ENCODE measurements at regions not wholly inside any gene's neighbourhood (a gene's known extent, or its start where the extent isn't known, plus 50 kb on each side); places are given as distances from the start of the nearest gene placed in this dataset.

DNA sequence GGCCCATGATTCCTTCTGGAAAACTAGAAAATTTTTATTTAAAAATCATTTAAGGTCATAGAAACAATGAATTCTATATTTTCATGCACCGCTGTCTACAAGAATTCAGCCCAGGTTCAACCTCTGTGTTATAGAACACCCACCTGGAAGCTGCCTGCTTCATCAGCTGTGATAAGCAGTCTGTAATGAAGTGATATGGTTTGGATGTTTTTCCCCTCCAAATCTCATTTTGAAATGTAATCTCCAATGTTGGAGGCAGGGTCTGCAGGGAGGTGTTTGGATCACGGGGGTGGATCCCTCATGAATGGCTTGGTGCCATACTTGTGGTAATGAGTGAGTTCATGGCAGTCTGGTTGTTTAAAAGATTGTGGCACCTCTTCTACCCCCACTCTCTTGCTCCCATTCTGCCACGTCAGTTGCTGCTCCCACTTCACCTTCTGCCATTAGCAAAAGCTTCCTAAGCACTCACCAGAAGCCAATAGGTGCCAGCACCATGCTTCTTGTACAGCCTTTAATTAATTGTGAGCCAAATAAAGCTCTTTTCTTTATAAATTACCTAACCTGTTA is 55.6 kb downstream of the MRPL32 start:
- no peak for DNase-seq

DNA sequence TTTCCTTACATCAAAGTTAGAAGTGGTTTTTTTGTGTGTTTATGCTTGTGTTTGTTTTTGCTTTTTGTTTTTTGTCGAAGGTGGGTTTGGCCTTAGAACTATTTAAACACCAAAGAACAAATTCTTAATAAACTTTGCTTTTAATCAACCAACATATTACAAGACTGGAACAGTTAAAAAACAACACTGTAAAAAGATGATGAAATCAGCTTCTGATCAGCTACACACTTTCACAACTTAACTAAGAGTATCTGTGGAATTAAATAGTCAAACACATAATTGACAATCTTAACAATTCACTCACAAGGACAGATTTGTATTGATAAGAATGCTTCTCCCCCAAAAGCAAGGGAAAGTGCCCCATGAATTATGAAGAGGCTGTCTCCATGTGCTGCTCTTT is 58.8 kb downstream of the MRPL32 start:
- no peak for DNase-seq

DNA sequence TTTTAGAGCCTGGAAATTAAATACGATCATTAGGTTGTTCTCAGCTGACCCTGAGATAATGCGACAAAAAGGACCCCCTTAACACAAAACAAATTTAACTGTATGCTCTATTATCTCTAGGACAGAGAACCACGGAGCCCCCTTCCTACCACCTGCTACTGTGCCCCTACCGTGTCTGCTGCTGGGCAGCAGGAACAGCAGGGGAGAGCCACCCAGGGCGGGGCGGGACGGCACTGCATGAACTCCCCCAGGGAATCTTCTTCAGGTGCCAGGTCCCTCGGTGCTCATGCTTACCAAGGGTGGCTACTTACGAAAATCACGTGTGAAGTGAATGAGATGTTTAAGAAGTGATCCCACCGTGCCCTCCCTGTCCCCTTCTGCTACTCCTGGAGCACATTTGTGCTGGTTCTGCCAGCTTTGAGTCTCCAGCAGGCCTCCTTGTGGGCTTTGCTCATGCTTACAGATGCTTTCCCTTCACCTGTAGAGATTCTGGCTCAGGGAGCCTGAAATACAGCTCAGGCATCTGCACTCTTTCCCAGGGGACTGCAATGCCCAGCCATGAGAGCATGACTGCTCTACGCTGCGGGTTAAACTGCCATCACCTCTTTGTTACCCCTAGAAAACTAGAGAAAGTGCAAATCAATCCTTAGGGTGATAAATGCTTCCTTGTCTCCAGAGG is 59.9 kb downstream of the MRPL32 start:
- DNase-seq = no peak

DNA sequence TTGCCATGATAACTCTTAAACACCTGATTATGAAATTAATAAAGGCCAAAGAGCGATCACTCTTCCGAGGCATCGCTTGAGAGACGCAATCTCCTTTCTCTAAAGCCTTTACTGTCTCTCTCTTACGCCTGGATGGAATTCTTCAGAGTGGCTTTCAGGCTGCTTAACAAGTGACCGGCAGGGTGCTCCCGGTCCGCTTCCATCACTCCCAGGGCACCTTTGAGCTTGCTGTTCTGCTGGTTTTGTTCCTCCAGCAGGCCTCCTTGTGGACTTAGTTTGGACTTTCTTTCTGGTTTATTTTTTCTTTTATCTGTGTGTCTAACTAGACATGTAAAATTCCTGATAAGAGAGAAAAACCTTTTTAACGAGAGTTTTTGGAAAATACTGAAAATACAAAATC is 60.9 kb downstream of the MRPL32 start:
- no peak for DNase-seq

DNA sequence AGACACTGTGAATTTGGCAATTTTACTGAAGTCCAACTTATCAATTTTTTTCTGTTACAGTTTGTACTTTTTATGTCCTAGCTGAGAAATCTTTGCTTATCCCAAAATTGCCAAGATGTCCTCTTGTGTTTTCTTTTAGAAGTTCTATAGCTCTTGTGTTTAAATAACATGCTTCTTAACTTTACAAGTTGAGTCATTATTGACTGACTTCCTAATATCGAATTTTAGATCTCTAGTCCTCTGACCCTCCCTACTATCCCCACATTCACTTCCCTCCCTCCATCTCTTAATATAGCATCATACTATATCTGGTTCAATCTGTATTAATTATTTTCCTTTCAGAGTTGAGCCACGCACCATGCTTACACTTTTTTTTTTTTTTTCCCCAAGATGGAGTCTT is 61.9 kb downstream of the MRPL32 start:
- DNase-seq = no peak

DNA sequence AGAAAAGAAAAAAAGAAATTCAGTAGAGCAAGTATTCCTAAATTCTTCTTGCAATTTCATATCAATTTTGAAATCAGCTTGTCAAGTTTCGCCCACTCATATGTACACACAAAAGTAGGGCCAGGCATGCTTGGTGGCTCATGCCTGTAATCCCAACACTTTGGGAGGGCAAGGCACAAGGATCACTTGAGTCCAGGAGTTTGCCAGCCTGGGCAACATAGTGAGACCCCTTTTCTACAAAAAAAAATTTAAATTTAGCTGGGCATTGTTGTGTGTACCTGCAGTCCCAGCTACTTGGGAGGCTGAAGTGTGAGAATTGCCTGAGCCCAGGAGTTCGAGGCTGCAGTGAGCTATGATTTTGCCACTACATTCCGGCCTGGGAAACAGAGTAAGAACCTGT is 65.4 kb downstream of the MRPL32 start:
- DNase-seq = no peak

DNA sequence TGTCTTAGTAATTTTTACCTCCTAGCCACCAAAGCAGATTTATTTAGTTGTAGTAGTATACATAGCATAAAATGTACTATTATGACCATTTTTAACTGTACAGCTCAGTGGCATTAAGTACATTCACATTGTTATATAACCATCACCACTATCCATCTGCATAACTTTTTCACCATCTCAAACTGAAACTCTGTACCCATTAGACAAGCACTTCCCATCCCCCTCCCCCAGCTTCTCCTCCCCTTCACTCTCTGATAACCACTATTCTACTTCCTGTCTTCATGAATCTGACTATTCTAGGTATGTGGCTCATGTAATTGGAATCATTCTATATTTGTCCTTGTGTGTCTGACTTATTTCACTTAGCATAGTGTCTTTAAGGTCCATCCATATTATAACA is 71.9 kb downstream of the MRPL32 start:
- peak; percentile 73 for DNase-seq

DNA sequence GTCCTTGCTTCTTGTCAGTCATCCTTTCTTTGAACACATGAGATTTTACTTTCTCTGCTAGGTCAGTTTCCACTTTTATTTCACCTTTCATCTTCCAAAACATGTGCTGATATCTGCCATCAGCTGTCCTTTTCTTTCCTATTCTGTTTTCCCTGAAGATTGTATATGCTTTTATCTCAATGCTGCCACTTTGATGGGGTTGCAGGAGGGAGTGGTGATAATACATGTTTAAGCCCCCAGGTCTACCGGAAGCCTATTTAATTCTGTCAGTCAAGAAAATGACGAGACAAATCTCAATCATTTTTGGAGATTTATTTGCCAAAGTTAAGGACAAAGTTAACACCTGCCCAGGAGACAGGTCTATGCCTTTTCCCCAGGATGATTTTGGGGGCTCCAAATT is 73.8 kb downstream of the MRPL32 start:
- no peak for DNase-seq

DNA sequence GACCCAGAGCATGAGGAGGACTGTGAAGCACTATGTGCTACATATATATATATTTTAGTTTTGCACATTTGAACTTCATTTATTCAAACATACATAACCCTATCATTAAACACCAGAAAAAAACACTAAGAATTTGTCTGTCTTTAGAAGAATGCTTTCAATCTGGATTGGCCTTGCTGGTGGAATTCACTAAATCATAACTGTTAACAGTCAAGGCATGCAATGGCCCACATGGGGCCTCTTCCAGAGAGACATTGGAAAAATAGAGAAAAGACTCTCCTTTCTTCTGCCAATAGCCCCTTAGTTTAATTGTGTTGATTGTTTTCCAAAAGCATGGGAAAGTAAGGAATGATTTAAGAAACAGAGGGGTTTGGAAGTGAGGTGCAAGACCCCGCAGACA is 77.9 kb downstream of the MRPL32 start:
- DNase-seq = no peak

DNA sequence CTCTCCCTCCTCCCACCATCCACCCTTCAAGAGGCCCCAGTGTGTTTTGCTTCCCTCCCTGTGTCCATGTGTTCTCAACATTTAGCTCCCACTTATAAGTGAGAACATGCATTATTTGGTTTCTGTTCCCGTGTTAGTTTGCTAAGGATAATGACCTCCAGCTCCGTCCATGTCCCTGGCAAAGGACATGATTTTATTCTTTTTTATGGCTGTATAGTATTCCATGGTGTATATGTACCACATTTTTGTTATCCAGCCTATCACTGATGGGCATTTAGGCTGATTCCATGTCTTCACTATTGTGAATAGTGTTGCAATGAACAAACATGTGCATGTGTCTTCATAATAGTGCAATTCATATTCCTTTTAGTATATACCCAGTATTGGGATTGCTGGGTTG is 79.7 kb downstream of the MRPL32 start:
- no peak for DNase-seq

DNA sequence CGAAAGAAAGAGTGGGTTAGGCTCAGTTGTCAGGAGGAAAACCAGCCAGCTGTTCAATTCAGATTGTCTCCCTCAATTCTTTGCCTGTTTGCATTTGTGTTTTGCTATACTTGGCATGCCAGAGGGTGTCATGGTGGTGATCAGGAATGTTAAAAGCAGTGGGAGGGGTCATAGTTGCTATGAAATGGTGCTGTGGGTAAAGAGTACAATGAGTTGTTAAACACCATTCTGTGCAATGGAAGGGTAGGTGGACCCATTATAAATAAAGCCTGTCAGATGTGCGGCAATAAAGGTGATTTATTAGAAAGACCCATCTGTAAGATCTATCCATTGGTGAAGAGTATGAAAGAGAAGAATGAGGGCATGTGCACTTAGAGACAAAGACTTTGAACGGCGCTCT is 82.2 kb downstream of the MRPL32 start:
- no peak for DNase-seq

DNA sequence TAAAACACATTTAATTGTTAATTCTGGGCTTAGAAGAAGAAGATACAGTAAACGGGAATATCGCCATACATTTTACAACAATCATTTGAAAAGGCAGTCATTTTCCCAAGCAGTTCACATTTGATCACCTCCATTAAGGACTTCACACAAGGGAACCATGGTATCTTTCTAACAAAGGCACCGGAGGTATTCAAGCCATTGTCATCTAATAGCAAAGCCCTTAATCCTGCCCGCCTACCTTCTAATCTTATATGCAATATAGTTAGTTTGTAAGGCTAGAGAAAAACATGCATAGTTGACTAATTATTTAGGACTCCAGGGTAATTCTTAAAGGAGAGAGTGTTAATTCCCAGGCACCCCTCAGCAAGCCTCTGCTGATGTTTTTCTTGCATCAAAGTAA is 83.1 kb downstream of the MRPL32 start:
- DNase-seq = no peak

DNA sequence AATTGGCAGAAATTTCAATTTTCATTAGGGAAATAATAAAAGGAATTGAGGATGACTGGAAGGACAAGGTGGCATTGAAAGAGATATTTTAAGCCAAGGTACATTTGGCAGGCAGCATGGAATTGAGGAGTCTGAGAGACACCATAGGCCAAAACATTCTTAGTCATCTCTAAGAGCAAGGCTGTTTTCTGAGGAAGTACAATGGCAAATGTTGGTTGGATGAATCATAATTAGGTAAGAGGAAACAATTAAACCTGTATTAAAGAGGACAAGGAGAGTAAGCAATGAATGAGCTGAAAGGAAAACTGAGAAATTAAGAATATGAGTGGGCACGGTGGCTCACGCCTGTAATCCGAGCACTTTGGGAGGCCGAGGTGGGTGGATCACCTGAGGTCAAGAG is 86.3 kb downstream of the MRPL32 start:
- no peak for DNase-seq

DNA sequence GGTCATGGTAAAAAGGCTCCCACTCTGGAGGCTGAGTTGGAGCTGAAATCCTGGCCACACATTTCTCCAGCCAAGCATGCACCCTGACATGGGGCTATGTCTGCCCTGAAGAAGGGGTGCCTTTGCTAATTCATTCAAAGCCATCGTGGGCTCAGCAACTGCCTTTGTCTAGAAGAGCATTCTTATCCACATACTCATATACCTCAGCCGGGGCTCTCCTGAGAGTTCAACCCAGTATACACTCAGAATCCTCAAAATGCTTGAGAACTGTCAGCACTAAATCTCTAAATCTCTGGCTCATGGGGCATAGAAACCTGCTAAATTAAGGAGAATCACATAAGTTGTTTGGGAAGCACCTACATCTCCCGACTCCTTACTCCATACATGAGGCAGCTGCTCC is 89.3 kb downstream of the MRPL32 start:
- DNase-seq = peak; percentile 34

DNA sequence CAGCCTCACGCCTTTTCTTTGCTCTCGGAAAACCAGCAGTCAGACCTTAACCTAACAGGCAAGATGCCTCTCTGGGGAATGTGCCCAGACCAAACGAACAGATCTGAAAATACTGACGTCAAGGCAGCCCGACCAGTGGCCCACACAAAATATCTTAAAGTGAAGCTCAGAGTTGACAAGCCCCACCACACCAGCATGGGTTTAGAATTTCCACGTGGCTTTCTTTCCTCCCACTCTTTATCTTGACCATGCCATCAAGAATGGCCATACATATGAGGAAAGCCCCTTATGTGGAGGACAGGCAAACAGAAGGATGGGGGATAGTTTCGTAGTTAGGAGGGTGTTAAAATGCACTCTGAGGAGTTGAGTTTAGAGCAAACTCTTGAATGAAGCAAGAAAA is 89.8 kb downstream of the MRPL32 start:
- no peak for DNase-seq

DNA sequence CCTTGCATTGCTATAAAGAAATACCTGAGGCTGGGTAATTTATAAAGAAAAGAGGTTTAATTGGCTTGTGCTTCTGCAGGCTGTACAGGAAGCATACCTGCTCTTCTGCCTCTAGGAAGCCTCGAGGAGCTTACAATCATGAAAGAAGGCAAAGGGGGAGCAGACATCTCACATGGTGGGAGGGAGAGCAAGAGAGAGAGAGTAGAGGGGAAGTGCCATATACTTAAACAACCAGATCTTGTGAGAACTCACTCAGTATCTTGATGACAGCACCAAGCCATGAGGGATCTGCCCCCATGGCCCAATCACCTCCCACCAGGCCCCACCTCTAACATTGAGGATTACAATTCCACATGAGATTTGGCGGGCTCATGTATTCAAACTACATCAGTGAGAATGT is 79.1 kb upstream of the HECW1 start:
- DNase-seq = no peak

DNA sequence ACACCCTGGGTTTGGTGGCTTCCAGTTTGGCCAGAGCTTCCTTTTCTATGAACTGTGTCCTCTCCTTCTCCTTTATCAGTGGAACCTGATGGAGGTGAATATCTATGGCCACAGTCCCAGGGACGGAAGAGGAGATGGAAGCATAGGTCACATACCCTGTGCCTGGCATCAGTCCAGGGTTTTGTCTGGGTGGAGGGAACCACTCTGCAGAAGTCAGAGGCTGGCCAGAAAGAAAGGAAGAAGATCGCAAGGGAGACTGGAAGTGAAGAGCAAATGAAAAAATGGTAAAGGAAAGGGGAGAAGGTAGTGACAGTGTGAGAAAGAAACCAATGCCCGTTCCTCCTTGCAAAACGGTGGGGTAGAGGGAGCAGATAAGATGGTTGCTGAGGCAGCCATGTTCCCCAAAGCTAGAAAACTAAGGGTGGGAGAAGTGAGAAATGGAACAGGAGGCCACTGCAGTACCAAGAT is 77.9 kb upstream of the HECW1 start:
- no peak for DNase-seq

DNA sequence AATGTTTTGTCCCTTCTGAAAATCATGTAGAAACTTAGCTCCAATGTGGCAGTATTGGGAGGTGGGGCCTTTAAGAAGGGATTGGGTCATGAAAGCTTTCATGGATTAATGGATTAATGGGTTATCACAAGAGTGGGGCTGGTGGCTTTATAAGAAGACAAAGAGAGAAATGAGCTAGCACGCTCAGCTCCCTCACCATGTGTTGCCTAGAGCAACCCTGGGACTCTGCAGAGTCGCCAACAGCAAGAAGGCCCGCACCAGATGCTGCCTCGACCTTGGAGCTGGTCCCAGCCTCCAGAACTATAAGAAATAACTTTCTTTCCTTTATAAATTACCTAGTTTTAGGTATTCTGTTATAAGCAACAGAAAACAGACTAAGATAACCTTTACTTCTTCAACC is 74.9 kb upstream of the HECW1 start:
- no peak for DNase-seq

DNA sequence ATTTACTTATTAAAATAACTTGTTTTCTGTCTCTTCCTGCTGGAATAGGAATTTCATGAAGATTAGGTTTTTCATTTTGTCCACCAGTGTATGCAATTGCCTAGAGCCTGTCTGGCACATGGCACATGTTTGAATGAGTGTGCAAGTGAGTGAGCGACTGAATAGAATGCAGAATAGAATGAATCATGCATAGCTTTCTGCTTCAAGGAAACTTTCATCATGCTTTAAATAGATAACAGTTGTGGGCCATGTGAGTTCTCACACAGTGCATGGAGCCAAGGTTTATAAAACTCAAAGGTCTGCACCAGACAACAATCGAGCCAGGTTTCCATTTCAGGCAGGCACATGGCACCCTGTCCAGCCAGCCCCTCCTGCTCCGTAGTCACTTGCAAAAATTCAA is 74.2 kb upstream of the HECW1 start:
- peak; percentile 95 for DNase-seq

DNA sequence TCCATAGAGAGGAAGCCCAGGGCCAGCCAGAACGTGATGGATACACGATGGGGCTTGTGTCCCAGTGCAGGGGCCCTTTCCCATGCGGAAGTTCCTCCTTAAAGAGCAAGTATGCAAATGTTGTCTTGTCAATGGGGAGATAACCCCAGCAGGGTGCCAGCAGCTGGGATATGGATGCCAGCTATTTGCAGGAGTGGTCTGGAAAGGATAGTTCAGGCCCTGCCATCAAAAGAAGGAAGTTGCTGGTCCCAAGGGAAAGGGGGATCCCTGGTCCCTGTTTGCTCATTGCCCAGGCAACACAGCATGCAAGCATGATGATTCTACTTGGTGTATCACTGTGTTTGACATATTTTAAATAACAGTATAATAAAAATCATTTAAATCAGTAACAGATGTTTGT is 73.1 kb upstream of the HECW1 start:
- peak; percentile 92 for DNase-seq

DNA sequence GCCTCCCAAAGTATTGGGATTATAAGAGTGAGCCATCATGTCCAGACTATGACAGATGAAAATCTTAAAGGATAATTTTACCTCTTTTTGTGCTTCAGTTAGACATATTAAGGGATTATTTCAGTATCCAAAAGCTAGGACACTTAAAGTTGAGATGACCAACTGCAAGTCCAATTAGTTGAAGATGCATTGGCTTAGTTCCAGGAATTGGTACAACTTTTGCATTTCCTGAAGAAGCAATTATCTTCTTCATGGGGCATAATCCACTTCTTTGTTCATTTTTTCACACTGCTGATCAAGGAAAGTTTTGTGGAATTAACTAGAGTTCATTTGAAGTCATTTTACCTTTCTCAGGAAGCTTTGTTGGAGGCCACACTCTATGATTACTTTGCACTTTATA is 72.0 kb upstream of the HECW1 start:
- no peak for DNase-seq

DNA sequence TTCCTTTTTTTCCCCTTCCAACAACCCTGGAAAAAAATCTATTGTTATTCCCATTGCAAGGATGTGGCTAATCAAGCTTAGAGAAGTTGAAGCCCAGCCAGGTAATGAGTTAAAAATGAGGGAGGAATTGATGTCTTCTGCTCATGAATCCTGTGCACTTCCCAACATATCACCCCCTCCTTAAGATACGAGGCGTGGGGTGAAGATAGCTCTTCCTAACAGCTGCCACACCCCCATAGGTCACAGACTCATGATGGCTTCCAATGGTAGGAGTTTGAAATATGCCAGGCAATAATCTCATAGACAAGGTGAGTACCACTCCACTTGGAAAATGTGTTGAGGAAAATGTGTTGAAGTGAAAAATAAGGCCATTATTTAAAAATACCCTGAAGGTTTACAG is 71.3 kb upstream of the HECW1 start:
- DNase-seq = no peak

DNA sequence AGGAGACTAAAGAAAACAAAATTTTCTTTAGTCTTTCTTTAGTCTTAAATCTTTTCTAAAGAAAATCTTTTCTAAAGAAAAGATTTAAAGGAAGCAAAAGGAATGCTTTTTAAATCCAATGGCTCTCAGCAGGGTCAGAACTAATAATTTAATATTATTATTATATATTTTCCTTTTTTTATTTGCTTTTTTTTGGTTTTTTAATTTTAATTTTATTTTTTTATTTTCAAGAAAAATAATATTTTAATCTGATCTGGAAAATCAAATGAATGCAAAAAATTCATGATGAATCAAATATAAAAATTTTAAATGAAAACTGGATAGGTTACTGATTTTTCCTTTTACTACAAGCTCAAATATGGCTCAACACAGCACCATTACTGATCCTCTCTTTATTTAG is 70.7 kb upstream of the HECW1 start:
- no peak for DNase-seq

DNA sequence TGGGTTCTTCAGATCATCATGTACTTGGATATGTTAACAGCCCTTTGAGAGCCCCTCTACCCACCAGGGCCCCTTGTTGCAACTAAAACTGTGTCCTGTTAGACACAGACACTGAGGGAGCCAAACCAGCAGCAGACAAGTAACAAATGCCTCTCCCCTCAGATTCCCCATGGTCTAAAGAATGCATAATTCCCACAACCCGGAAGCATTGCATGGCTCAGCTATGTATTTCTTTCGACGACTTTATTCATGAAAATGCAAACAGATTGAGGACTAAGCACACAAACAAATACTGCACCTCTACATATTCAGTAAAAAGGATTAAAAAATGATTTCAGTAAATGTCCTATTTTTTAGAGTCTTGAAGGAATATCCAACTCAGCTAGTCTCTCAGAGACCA is 70.1 kb upstream of the HECW1 start:
- peak; percentile 71 for DNase-seq

DNA sequence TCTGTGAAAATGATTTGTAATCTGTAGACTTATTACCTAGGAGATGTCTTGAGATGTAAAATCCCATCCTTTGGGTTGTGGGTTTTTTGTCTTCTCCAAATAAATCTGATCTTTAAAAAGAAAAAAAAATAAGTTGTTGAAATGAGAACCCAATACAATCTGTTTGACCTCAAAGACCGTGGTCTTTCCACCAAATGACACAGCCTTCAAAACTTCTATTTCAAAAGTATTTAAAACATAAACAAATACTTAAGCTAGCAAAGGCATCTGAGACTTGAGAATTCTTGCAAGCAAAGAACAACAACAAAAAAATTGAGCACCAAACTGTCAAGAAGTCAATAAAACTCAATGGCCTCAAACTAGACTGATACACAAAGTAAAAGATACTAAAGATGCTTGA is 67.9 kb upstream of the HECW1 start:
- DNase-seq = peak; percentile 65
